ENCODE measurements at regions not wholly inside any gene's neighbourhood (a gene's known extent, or its start where the extent isn't known, plus 50 kb on each side); places are given as distances from the start of the nearest gene placed in this dataset.

DNA sequence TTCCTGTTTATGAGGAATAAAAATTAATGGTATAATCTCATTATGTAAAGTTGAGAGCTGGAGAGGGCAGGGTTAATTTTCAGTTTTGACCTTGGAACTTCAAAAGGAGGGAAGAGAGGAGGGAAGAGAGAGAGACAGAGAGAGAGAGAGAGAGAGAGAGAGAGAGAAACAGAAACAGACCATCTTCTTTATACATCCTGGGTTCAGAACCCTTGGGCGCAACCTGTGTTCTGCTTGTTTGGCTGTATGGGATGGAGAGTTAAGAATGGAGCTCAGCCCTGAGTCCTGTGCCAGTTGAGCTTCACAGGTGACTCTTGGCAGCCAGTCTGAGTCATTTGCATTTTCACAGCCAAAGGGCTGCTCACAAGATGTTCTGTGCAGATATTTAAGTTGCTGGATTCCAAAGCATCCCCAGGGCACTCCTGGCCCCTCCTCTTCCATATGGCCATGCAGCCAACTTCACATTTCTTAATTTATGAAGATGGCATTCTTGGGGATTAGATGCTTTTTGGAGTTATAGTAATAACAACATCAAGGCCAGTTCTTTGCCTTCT, 143.5 kb downstream of the CARTPT start:
- no peaks in the 10 kb centered on the region for H3K4me1 ChIP-seq (ENCODE audit: control insufficient read depth, low read length)
- no peaks in the 10 kb centered on the region for H3F3A ChIP-seq (ENCODE audit: control insufficient read depth, insufficient read depth)
- TF ChIP-seq, protein P1, sequence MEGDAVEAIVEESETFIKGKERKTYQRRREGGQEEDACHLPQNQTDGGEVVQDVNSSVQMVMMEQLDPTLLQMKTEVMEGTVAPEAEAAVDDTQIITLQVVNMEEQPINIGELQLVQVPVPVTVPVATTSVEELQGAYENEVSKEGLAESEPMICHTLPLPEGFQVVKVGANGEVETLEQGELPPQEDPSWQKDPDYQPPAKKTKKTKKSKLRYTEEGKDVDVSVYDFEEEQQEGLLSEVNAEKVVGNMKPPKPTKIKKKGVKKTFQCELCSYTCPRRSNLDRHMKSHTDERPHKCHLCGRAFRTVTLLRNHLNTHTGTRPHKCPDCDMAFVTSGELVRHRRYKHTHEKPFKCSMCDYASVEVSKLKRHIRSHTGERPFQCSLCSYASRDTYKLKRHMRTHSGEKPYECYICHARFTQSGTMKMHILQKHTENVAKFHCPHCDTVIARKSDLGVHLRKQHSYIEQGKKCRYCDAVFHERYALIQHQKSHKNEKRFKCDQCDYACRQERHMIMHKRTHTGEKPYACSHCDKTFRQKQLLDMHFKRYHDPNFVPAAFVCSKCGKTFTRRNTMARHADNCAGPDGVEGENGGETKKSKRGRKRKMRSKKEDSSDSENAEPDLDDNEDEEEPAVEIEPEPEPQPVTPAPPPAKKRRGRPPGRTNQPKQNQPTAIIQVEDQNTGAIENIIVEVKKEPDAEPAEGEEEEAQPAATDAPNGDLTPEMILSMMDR (IDR thresholded peaks at IDR 0.05; ENCODE audit: low read depth, low read length, poor library complexity, severe bottlenecking): no peak
- no peak for TF ChIP-seq EZH2phosphoT487 (IDR thresholded peaks at IDR 0.05; ENCODE audit: borderline replicate concordance, low read length)
- H3K9me3 ChIP-seq (ENCODE audit: control insufficient read depth, insufficient read depth, low read length): no peaks in the 10 kb centered on the region
- H3K4me2 ChIP-seq (ENCODE audit: low read length): no peak overlapping the region
- H3K79me2 ChIP-seq (ENCODE audit: control insufficient read depth, low read length): no peaks in the 10 kb centered on the region
- no peaks in the 10 kb centered on the region for H3K36me3 ChIP-seq (ENCODE audit: control insufficient read depth, low read length)
- no peaks in the 10 kb centered on the region for H4K20me1 ChIP-seq (ENCODE audit: control insufficient read depth, insufficient read depth, low read depth, low read length)
- peaks cover 3% of the 10 kb centered on the region for H3K27me3 ChIP-seq (ENCODE audit: control insufficient read depth, low read length)
- no peaks in the 10 kb centered on the region for H3K9me2 ChIP-seq (replicated peaks; ENCODE audit: control insufficient read depth, low read length)
- H3K4me3 ChIP-seq (ENCODE audit: low read length): no peak overlapping the region
- H3K27ac ChIP-seq (ENCODE audit: low read depth, low read length): no peak overlapping the region

DNA sequence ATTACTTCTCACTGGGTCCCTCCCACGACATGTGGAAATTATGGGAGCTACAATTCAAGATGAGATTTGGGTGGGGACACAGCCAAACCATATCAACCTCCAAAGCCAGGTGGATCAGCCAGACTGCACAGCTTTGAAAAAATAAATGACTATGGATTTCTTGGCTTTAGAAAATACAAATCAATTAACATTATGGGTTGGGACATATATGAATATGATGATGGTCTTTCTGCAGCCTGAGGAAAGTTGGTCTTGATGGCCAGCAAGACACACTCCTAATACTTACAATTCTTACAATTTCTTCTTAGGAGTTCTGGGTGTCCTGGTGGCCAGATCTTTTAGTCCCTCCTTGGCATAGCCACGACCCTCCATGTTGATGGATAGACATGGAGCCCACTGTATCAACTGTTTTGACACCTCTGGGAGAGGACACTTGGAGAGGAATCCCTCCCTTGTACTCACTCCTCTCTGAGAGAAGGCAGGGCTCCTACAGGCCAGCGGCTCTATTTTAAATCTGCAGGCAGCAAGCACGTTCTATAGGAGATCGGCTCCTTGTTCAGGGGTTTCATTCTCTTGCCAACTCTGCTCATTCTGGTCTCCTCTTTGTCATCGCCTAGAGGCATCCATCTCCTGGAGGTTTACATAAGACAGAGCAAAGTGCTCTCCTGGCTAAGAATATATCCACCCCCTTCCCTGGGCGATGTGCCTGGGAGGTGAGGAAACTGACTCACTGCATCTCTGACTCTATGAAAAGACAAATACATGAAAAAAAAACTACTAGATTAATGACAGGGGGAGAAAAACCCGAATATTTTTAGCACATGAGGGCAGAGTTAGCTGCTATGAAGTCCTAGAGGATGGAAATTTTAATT, 145.9 kb downstream of the CARTPT start:
- Histone ChIP-seq H3K4me2 (ENCODE audit: low read length) (no peak overlapping the region), H3K9me3 (ENCODE audit: control insufficient read depth, insufficient read depth, low read length) (no peaks in the 10 kb centered on the region), H3F3A (ENCODE audit: control insufficient read depth, insufficient read depth) (no peaks in the 10 kb centered on the region), H4K20me1 (ENCODE audit: control insufficient read depth, insufficient read depth, low read depth, low read length) (no peaks in the 10 kb centered on the region), H3K27me3 (ENCODE audit: control insufficient read depth, low read length) (peaks cover 9% of the 10 kb centered on the region), H3K27ac (ENCODE audit: low read depth, low read length) (no peak overlapping the region), H3K4me1 (ENCODE audit: control insufficient read depth, low read length) (no peaks in the 10 kb centered on the region), H3K9me2 (replicated peaks; ENCODE audit: control insufficient read depth, low read length) (no peaks in the 10 kb centered on the region), H3K4me3 (ENCODE audit: low read length) (no peak overlapping the region), H3K36me3 (ENCODE audit: control insufficient read depth, low read length) (no peaks in the 10 kb centered on the region), H3K79me2 (ENCODE audit: control insufficient read depth, low read length) (no peaks in the 10 kb centered on the region)
- no peak for TF ChIP-seq EZH2phosphoT487 (IDR thresholded peaks at IDR 0.05; ENCODE audit: borderline replicate concordance, low read length)
- TF ChIP-seq, protein P1 (IDR thresholded peaks at IDR 0.05; ENCODE audit: low read depth, low read length, poor library complexity, severe bottlenecking): no peak

DNA sequence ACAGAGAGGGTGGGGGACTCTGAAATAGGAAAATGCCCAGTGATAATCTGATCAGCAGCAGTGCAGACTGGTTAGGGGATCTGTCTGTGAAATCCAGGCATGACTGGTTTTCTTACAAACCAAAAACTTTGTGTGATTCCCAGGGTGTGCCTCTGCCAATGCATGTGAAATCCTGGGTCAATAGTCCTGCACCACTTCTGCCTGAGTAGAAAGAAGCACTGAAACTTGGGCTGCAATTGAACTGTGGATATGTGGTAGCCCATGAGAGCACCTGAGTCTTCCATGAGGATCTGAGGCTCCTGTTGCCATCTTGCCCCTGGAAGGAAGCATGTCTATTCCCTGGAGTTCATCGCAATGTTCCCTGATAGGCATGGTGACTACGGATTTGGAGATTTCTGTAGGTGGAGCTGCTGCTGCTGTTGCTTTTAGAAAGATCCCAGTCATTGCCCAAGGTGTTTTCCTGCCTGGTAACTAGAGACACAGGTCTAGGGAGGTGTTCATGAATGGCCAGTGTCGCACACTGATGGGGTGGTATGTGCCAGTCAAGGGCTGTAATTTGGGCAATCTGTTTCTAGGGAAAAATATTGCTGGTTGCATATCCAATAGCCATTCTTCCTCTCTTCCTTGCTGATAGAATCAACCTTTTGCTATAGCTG, 146.7 kb downstream of the CARTPT start:
- Histone ChIP-seq H3K4me2 (ENCODE audit: low read length) (no peak overlapping the region), H3K79me2 (ENCODE audit: control insufficient read depth, low read length) (no peaks in the 10 kb centered on the region), H3K4me1 (ENCODE audit: control insufficient read depth, low read length) (no peaks in the 10 kb centered on the region), H3K4me3 (ENCODE audit: low read length) (no peak overlapping the region), H4K20me1 (ENCODE audit: control insufficient read depth, insufficient read depth, low read depth, low read length) (no peaks in the 10 kb centered on the region), H3F3A (ENCODE audit: control insufficient read depth, insufficient read depth) (no peaks in the 10 kb centered on the region), H3K36me3 (ENCODE audit: control insufficient read depth, low read length) (no peaks in the 10 kb centered on the region), H3K27ac (ENCODE audit: low read depth, low read length) (no peak overlapping the region), H3K27me3 (ENCODE audit: control insufficient read depth, low read length) (peaks cover 9% of the 10 kb centered on the region), H3K9me3 (ENCODE audit: control insufficient read depth, insufficient read depth, low read length) (no peaks in the 10 kb centered on the region), H3K9me2 (replicated peaks; ENCODE audit: control insufficient read depth, low read length) (no peaks in the 10 kb centered on the region; the same call in 1 of the 2 replicates)
- TF ChIP-seq EZH2phosphoT487 (IDR thresholded peaks at IDR 0.05; ENCODE audit: borderline replicate concordance, low read length): no peak
- TF ChIP-seq, protein P1 (IDR thresholded peaks at IDR 0.05; ENCODE audit: low read depth, low read length, poor library complexity, severe bottlenecking): no peak

Data from DOHH2 (cell line).